ENCODE measurements at regions not wholly inside any gene's neighbourhood (a gene's known extent, or its start where the extent isn't known, plus 50 kb on each side); places are given as distances from the start of the nearest gene placed in this dataset.

DNA sequence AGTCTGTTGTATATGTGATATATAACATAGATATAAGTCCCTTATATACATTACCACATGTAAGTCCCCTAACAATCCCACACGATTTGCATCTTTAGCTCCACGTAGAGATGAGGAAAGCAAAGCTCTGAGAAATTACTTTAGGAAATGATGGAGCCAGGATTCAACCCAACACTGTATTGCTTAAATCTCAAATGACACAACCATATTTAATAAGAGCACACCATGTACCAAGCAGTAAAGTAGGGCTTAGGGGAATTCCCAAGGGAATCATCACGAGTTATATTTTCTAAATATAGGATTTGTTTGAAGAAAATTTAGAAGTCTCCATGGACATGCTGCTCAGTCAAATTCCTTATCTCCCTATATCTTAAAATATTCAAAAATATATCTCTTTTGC lies 61.3 kb upstream of the POMP start:
- TF ChIP-seq POLR2A (IDR thresholded peaks at IDR 0.05; ENCODE audit: low read length) (no peak), GATA1 (IDR thresholded peaks at IDR 0.05; ENCODE audit: low read depth, low read length) (no peak)

Data from erythroblast (primary cell).